ENCODE measurements at regions not wholly inside any gene's neighbourhood (a gene's known extent, or its start where the extent isn't known, plus 50 kb on each side); places are given as distances from the start of the nearest gene placed in this dataset.

GRCh38 chr7:50860598-50860997, 77.9 kb upstream of the GRB10 start:
- no peak for TF ChIP-seq CTCF (IDR thresholded peaks at IDR 0.05)
- no peak for TF ChIP-seq POLR2AphosphoS5 (IDR thresholded peaks at IDR 0.05; ENCODE audit: low read depth, low read length)
- no peak for TF ChIP-seq SIN3A (IDR thresholded peaks at IDR 0.05; ENCODE audit: borderline replicate concordance, insufficient read depth, low read depth, low read length)
